ENCODE measurements at regions not wholly inside any gene's neighbourhood (a gene's known extent, or its start where the extent isn't known, plus 50 kb on each side); places are given as distances from the start of the nearest gene placed in this dataset.

DNA sequence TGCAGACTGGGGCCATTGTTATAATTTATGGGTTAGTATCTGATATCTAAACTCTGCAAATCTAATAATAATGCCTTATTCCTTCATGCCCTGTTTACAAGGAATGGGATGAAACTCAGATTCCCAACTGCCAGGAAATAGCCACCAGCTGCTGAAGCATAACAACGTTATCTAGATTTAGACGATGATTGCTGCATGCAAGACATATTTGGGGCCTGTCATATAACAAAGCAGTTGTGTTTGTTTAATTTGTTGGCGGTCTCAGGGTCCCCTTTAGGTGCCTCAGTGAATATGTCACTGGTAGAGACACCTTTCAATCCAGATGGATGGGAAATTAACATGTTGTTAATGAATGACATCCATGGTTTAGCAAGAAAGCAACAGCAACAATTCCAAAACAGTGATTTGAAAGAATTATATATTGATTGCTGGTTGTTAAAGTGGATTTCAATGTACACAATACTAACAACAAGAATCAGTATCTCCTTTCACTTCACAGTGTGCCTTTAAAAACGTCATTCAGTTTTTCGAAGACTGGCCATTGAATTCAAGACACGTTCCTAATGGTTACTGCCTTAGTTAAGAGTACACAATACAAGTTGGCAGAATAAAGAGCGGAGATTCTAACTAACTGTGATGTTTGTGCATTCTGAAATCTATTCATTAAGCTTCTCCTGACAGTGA is 860.6 kb upstream of the CELF2 start:
- H2AFZ ChIP-seq (ENCODE audit: low read depth, low read length): no peak overlapping the region
- no peak overlapping the region for H3K4me2 ChIP-seq (ENCODE audit: insufficient read depth, low read length)
- intact Hi-C loops (cut with micrococcal nuclease): no loop called here
- POLR2A ChIA-PET: no interaction called here
- H3K9ac ChIP-seq (replicated peaks; ENCODE audit: extremely low read depth, insufficient read depth, low read length): no peak overlapping the region
- no peak for TF ChIP-seq POLR2AphosphoS5 (IDR thresholded peaks at IDR 0.05; ENCODE audit: insufficient read depth, low read depth, low read length)
- TF ChIP-seq GATA2 (IDR thresholded peaks at IDR 0.05; ENCODE audit: insufficient read depth, insufficient read length, low read depth, low read length): no peak
- TF ChIP-seq JUN (IDR thresholded peaks at IDR 0.05; ENCODE audit: borderline replicate concordance, insufficient read depth, insufficient read length, low read depth): no peak
- TF ChIP-seq, protein P1, sequence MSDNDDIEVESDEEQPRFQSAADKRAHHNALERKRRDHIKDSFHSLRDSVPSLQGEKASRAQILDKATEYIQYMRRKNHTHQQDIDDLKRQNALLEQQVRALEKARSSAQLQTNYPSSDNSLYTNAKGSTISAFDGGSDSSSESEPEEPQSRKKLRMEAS (IDR thresholded peaks at IDR 0.05; ENCODE audit: insufficient read depth, insufficient read length): no peak
- no peak for TF ChIP-seq POLR2A (IDR thresholded peaks at IDR 0.05; ENCODE audit: low read depth, low read length)
- no peak for TF ChIP-seq MYC (IDR thresholded peaks at IDR 0.05; ENCODE audit: low read depth, low read length)
- no peaks in the 10 kb centered on the region for H3K36me3 ChIP-seq (ENCODE audit: control insufficient read depth in 2 of 2, extremely low read depth in 1 of 2, insufficient read depth in 2 of 2, low read length in 2 of 2)
- CTCF ChIA-PET: no interaction called here
- no peaks in the 10 kb centered on the region for H3K4me1 ChIP-seq (ENCODE audit: control insufficient read depth, extremely low read depth, insufficient read depth, low read length)
- no peak overlapping the region for H3K27ac ChIP-seq (ENCODE audit: insufficient read depth, low read depth, low read length)
- no peak overlapping the region for H3K4me3 ChIP-seq (replicated peaks in 1 of 3; ENCODE audit: insufficient read depth in 1 of 3, low read depth in 1 of 3, low read length in 3 of 3)
- BruUV-seq (replicated peaks): no TSS peak
- DNase-seq (ENCODE audit: low read depth, low spot score) (no peak), FAIRE-seq (no peak)
- dilution Hi-C loops (cut with MboI; ENCODE audit: extremely low pct_ligation_motif_present, low sequenced_read_pairs): no loop called here
- H3K9me3 ChIP-seq (replicated peaks; ENCODE audit: control insufficient read depth, insufficient read depth, low read length): no peaks in the 10 kb centered on the region
- no peaks in the 10 kb centered on the region for H3K27me3 ChIP-seq (ENCODE audit: control insufficient read depth in 2 of 2, insufficient read depth in 2 of 2, low read length in 2 of 2)
- no peaks in the 10 kb centered on the region for H3K79me2 ChIP-seq (ENCODE audit: control insufficient read depth, insufficient read depth, low read length)
- no peaks in the 10 kb centered on the region for H3K9me1 ChIP-seq (replicated peaks; ENCODE audit: control insufficient read depth, extremely low read depth, insufficient read depth, low read length)
- H4K20me1 ChIP-seq (replicated peaks; ENCODE audit: control insufficient read depth, extremely low read depth, insufficient read depth, low read length): no peaks in the 10 kb centered on the region

DNA sequence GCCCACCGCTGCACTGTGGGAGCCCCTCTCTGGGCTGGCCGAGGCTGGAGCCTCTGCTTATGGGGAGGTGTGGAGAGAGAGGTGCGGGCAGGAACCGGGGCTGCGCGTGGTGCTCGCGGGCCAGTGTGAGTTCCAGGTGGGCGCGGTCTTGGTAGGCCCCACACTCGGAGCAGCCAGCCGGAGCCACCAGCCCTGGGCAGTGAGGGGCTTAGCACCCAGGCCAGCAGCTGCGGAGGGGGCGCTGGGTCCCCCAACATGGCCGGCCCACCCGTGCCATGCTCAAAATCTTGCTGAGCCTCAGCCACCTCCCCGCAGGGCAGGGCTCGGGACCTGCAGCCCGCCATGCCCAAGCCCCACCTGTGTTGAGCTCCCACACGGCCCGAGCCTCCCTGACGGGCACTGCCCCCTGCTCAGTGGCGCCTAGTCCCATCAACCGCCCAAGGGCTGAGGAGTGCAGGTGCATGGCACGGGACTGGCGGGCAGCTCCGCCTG is 856.8 kb upstream of the CELF2 start:
- POLR2A ChIA-PET: no interaction called here
- H3K36me3 ChIP-seq (ENCODE audit: control insufficient read depth in 2 of 2, extremely low read depth in 1 of 2, insufficient read depth in 2 of 2, low read length in 2 of 2): no peaks in the 10 kb centered on the region
- no peaks in the 10 kb centered on the region for H3K9me3 ChIP-seq (replicated peaks; ENCODE audit: control insufficient read depth, insufficient read depth, low read length)
- CTCF ChIA-PET: no interaction called here
- H3K9ac ChIP-seq (replicated peaks; ENCODE audit: extremely low read depth, insufficient read depth, low read length): no peak overlapping the region
- no peaks in the 10 kb centered on the region for H3K79me2 ChIP-seq (ENCODE audit: control insufficient read depth, insufficient read depth, low read length)
- H2AFZ ChIP-seq (ENCODE audit: low read depth, low read length): no peak overlapping the region
- no TSS peak for BruUV-seq (replicated peaks)
- dilution Hi-C loops (cut with MboI; ENCODE audit: extremely low pct_ligation_motif_present, low sequenced_read_pairs) (no loop called here), intact Hi-C loops (cut with micrococcal nuclease) (no loop called here)
- no peaks in the 10 kb centered on the region for H3K9me1 ChIP-seq (replicated peaks; ENCODE audit: control insufficient read depth, extremely low read depth, insufficient read depth, low read length)
- H3K4me2 ChIP-seq (ENCODE audit: insufficient read depth, low read length): no peak overlapping the region
- H3K4me3 ChIP-seq (replicated peaks in 1 of 3; ENCODE audit: insufficient read depth in 1 of 3, low read depth in 1 of 3, low read length in 3 of 3): no peak overlapping the region
- TF ChIP-seq EZH2 (IDR thresholded peaks at IDR 0.05; ENCODE audit: borderline replicate concordance, low read depth, low read length, severe bottlenecking): no peak
- TF ChIP-seq, protein P1 (IDR thresholded peaks at IDR 0.05; ENCODE audit: insufficient read depth, insufficient read length): no peak
- no peak for TF ChIP-seq GATA2 (IDR thresholded peaks at IDR 0.05; ENCODE audit: insufficient read depth, insufficient read length, low read depth, low read length)
- TF ChIP-seq JUN (IDR thresholded peaks at IDR 0.05; ENCODE audit: borderline replicate concordance, insufficient read depth, insufficient read length, low read depth): no peak
- TF ChIP-seq MYC (IDR thresholded peaks at IDR 0.05; ENCODE audit: low read depth, low read length): no peak
- TF ChIP-seq, protein P2, sequence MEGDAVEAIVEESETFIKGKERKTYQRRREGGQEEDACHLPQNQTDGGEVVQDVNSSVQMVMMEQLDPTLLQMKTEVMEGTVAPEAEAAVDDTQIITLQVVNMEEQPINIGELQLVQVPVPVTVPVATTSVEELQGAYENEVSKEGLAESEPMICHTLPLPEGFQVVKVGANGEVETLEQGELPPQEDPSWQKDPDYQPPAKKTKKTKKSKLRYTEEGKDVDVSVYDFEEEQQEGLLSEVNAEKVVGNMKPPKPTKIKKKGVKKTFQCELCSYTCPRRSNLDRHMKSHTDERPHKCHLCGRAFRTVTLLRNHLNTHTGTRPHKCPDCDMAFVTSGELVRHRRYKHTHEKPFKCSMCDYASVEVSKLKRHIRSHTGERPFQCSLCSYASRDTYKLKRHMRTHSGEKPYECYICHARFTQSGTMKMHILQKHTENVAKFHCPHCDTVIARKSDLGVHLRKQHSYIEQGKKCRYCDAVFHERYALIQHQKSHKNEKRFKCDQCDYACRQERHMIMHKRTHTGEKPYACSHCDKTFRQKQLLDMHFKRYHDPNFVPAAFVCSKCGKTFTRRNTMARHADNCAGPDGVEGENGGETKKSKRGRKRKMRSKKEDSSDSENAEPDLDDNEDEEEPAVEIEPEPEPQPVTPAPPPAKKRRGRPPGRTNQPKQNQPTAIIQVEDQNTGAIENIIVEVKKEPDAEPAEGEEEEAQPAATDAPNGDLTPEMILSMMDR (IDR thresholded peaks at IDR 0.05; ENCODE audit: extremely low read depth in 1 of 2, insufficient read depth in 1 of 2, low read depth in 1 of 2, low read length in 2 of 2): no peak
- TF ChIP-seq POLR2AphosphoS5 (IDR thresholded peaks at IDR 0.05; ENCODE audit: insufficient read depth, low read depth, low read length): no peak
- H4K20me1 ChIP-seq (replicated peaks; ENCODE audit: control insufficient read depth, extremely low read depth, insufficient read depth, low read length): no peaks in the 10 kb centered on the region
- no peak for DNase-seq (ENCODE audit: low read depth, low spot score)
- FAIRE-seq: no peak
- H3K4me1 ChIP-seq (ENCODE audit: control insufficient read depth, extremely low read depth, insufficient read depth, low read length): no peaks in the 10 kb centered on the region
- no peaks in the 10 kb centered on the region for H3K27me3 ChIP-seq (ENCODE audit: control insufficient read depth in 2 of 2, insufficient read depth in 2 of 2, low read length in 2 of 2)
- H3K27ac ChIP-seq (ENCODE audit: insufficient read depth, low read depth, low read length): no peak overlapping the region

Measured in endothelial cell of umbilical vein (primary cell).